ENCODE measurements at regions not wholly inside any gene's neighbourhood (a gene's known extent, or its start where the extent isn't known, plus 50 kb on each side); places are given as distances from the start of the nearest gene placed in this dataset.

GRCh38 chr10:21031232-21031795, 134.2 kb upstream of the NEBL start:
- DNase-seq, result no peak

- DNase-seq, result no peak
Observed at GRCh38 chr10:21030091-21030490, 133.0 kb upstream of the NEBL start.

- DNase-seq, result no peak
Observed at GRCh38 chr10:21022821-21023220, 125.7 kb upstream of the NEBL start.

- DNase-seq, result no peak
Observed at GRCh38 chr10:21021843-21022594, 124.9 kb upstream of the NEBL start.

- DNase-seq, result peak in 3 of 56 donors; percentile 2 to 9 (median 7)
Observed at GRCh38 chr10:21021231-21021630, 124.1 kb upstream of the NEBL start.

- no peak for DNase-seq
Observed at GRCh38 chr10:21020545-21020944, 123.4 kb upstream of the NEBL start.

- no peak for DNase-seq
Observed at GRCh38 chr10:21019436-21019835, 122.3 kb upstream of the NEBL start.

- peak in 7 of 56 donors; percentile 8 to 48 (median 28) for DNase-seq
Observed at GRCh38 chr10:21015851-21016250, 118.7 kb upstream of the NEBL start.

GRCh38 chr10:21014141-21014540, 117.0 kb upstream of the NEBL start:
- DNase-seq, result no peak

GRCh38 chr10:21011433-21012018, 114.4 kb upstream of the NEBL start:
- no peak for DNase-seq

GRCh38 chr10:21010615-21011014, 113.5 kb upstream of the NEBL start:
- DNase-seq, result no peak

GRCh38 chr10:21003240-21003822, 106.2 kb upstream of the NEBL start:
- no peak for DNase-seq

GRCh38 chr10:21002091-21002878, 105.2 kb upstream of the NEBL start:
- no peak for DNase-seq

- no peak for DNase-seq
Observed at GRCh38 chr10:20999699-21000098, 102.6 kb upstream of the NEBL start.

- no peak for DNase-seq
Observed at GRCh38 chr10:20998036-20998435, 100.9 kb upstream of the NEBL start.

- DNase-seq, result peak in 7 of 56 donors; percentile 4 to 24 (median 10)
Observed at GRCh38 chr10:20995123-20995987, 98.2 kb upstream of the NEBL start.

- DNase-seq, result no peak
Observed at GRCh38 chr10:20993830-20994527, 96.9 kb upstream of the NEBL start.

- peak in 1 of 56 donors; percentile 31 for DNase-seq
Observed at GRCh38 chr10:20993389-20993788, 96.3 kb upstream of the NEBL start.

- no peak for DNase-seq
Observed at GRCh38 chr10:20991526-20991925, 94.4 kb upstream of the NEBL start.

GRCh38 chr10:20990604-20991003, 93.5 kb upstream of the NEBL start:
- no peak for DNase-seq

All from nucleus accumbens (tissue), 56 donors.